GM12875 (cell line): ENCODE measurements at regions not wholly inside any gene's neighbourhood (a gene's known extent, or its start where the extent isn't known, plus 50 kb on each side); places are given as distances from the start of the nearest gene placed in this dataset.
"Not testable (repeated sequence)": the region's sequence is repeated elsewhere in the genome, so short reads cannot be mapped to it uniquely, and the experiment has no call there.

Experiments used
- H3K4me3 ChIP-seq: one replicate; pipeline ENCODE4 v1.5.1; 2011; ENCODE audit warnings: low read depth, low read length, control low read depth
- CTCF ChIP-seq: IDR thresholded peaks from 2 replicates; pipeline ENCODE4 v1.5.1; 2011; ENCODE audit warnings: low read depth, mild to moderate bottlenecking, control low read depth, inconsistent platforms, low read length, moderate library complexity, borderline replicate concordance; ENCODE audit not compliant: insufficient read depth

DNA sequence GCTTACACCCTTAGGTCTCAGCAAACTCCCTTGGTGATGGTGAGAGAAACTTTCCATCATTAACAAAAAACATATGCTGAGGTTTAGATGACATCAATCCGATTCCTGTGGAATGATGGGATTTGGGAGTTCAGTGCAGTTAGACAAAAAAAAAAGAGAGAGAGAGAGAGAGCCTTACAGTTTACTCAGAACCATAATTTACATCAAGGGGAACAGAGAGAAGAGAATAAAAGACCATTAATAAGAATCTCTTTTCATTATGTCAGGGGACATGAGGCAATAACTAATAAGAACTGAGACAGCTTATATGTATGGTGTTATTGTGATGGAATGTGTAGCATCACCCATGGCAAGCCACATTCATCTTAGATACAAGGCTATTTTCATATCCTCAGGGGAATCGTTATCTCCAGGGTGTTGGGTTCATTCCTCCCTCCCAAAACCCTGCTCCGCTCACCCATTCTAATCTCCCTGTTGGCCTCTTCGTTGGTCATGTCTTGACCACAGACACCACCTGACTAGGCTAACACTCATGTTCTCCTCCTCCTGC is 175.7 kb upstream of the MXRA5 start:
- no peak overlapping the region for H3K4me3 ChIP-seq
- no peak for TF ChIP-seq CTCF

GRCh38 chrX:3521396-3521795 is 174.9 kb upstream of the MXRA5 start:
- TF ChIP-seq CTCF: no peak
- no peak overlapping the region for H3K4me3 ChIP-seq

DNA sequence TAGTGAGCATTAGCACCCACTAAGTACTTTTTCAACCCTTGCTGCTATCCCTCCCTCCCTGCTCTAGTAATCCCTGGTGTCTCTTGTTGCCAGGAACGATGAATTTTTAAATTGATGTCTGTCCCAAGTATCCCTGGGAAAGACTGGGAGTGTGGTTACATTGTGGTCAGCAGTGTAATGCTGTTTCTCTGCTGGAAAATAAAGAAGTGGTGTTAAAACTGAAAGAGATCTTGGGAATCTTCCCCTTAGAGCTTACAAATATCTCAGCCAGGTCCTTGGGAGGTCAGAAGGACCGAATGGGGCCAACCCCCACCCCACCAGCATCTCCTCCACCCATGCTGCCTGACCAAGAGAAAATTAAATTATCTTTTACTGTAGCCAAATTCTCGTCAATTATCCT is 174.5 kb upstream of the MXRA5 start:
- TF ChIP-seq CTCF: no peak
- H3K4me3 ChIP-seq: no peak overlapping the region

- no peak overlapping the region for H3K4me3 ChIP-seq
- TF ChIP-seq CTCF: no peak
Observed at GRCh38 chrX:3520458-3520857, 174.0 kb upstream of the MXRA5 start.

DNA sequence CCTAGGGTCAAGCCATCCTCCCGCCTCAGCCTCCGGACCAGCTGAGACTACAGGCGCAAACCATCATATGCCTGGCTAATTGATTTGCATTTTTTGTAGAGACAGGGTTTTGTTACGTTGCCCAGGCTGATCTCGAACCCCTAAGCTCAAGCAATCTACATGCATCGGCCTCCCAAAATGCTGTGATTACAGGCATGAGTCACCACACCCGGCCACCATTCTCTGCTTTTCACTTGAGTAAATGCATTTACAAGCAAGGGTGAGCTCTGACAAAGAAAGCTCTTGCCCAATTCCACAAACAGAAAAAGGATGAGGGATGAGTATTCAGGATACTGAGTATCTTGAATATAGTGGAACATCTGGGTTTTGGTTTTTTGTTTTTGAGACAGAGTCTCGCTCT is 172.9 kb upstream of the MXRA5 start:
- H3K4me3 ChIP-seq: not testable (repeated sequence)

DNA sequence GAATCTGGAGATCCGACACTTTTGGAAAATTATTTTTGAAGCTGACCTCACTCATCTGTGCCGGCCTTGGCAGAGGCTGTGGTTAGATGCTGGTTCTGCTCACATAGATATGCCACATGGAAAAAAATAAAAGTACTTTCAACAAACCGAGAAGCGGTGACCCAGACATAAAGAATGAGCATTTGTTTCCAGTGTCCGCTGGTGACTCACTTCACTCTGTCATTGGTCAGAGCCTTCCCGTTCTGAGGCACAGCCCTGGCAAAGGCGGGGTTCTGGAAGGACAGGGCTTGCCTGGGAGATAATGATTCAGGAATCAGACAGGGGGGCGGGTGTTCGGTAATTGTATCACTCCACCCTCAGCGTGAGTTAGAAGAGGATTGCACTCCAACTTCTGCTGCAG is 172.4 kb upstream of the MXRA5 start:
- no peak for TF ChIP-seq CTCF
- H3K4me3 ChIP-seq: no peak overlapping the region

- H3K4me3 ChIP-seq: no peak overlapping the region
- no peak for TF ChIP-seq CTCF
Observed at GRCh38 chrX:3516051-3516541, 169.6 kb upstream of the MXRA5 start.

- no peak for TF ChIP-seq CTCF
- no peak overlapping the region for H3K4me3 ChIP-seq
Observed at GRCh38 chrX:3514996-3515395, 168.5 kb upstream of the MXRA5 start.

GRCh38 chrX:3512150-3512549 is 165.7 kb upstream of the MXRA5 start:
- not testable (repeated sequence) for H3K4me3 ChIP-seq
